Upper lobe of left lung (tissue), 4 donors: ENCODE measurements at regions not wholly inside any gene's neighbourhood (a gene's known extent, or its start where the extent isn't known, plus 50 kb on each side); places are given as distances from the start of the nearest gene placed in this dataset.

Experiments
- CTCF ChIP-seq, 6 experiments: fragments of 450-650 bp in 4 of 6; fragments of 200-600 bp in 2 of 6; sonication (generic) in 2 of 6; IDR thresholded peaks; one replicate each; pipeline ENCODE4 v1.5.1; 2016 to 2019; ENCODE audit warnings: antibody characterized with exemption in 6 of 6
- POLR2A ChIP-seq, 4 donors: fragments of 450-650 bp; IDR thresholded peaks; one replicate each; pipeline ENCODE4 v1.5.1; 2016 to 2017; ENCODE audit warnings: antibody characterized with exemption in 4 of 4, mild to moderate bottlenecking in 2 of 4
- POLR2AphosphoS5 ChIP-seq, 2 donors: sonication (generic); formaldehyde crosslinking; IDR thresholded peaks; one replicate each; pipeline ENCODE4 v1.5.1; 2017; ENCODE audit warnings: antibody characterized with exemption in 2 of 2

- no peak for TF ChIP-seq POLR2AphosphoS5 (IDR thresholded peaks at IDR 0.05)
- no peak for TF ChIP-seq POLR2A (IDR thresholded peaks at IDR 0.05)
- no peak for TF ChIP-seq CTCF (IDR thresholded peaks at IDR 0.05)
These were observed 189.4 kb downstream of the WNT5A start for GRCh38 chr3:55297706-55298105.
